GM18502 (cell line): ENCODE measurements at regions not wholly inside any gene's neighbourhood (a gene's known extent, or its start where the extent isn't known, plus 50 kb on each side); places are given as distances from the start of the nearest gene placed in this dataset.
"Not testable (repeated sequence)": the region's sequence is repeated elsewhere in the genome, so short reads cannot be mapped to it uniquely, and the experiment has no call there.

ENCODE experiments used
- ATAC-seq: cut with Tn5 transposase; IDR thresholded peaks from one replicate; pipeline ENCODE4 v1.9.1; 2021; ENCODE audit warnings: mild to moderate bottlenecking; ENCODE audit not compliant: unreplicated experiment, poor library complexity

GRCh38 chr7:86375602-86376001, 268.1 kb upstream of the GRM3 start:
- ATAC-seq = not testable (repeated sequence)

GRCh38 chr7:86372262-86372661, 271.4 kb upstream of the GRM3 start:
- no peak for ATAC-seq

- ATAC-seq = no peak
These were observed 276.8 kb upstream of the GRM3 start for GRCh38 chr7:86366946-86367345.

- not testable (repeated sequence) for ATAC-seq
These were observed 303.3 kb upstream of the GRM3 start for GRCh38 chr7:86340407-86340806.

GRCh38 chr7:86339051-86339450, 304.7 kb upstream of the GRM3 start:
- ATAC-seq = no peak

GRCh38 chr7:86328801-86329433, 314.8 kb upstream of the GRM3 start:
- no peak for ATAC-seq

- no peak for ATAC-seq
These were observed 316.9 kb upstream of the GRM3 start for GRCh38 chr7:86326847-86327246.

GRCh38 chr7:86320889-86321288, 322.8 kb upstream of the GRM3 start:
- ATAC-seq = no peak

- no peak for ATAC-seq
These were observed 323.4 kb upstream of the GRM3 start for GRCh38 chr7:86320341-86320740.

- ATAC-seq = no peak
These were observed 329.9 kb upstream of the GRM3 start for GRCh38 chr7:86313842-86314241.

GRCh38 chr7:86301301-86301700, 342.4 kb upstream of the GRM3 start:
- no peak for ATAC-seq

GRCh38 chr7:86295526-86295925, 348.2 kb upstream of the GRM3 start:
- ATAC-seq = no peak

- no peak for ATAC-seq
These were observed 361.6 kb upstream of the GRM3 start for GRCh38 chr7:86282014-86282682.

- no peak for ATAC-seq
These were observed 363.6 kb upstream of the GRM3 start for GRCh38 chr7:86280150-86280549.

- no peak for ATAC-seq
These were observed 380.9 kb upstream of the GRM3 start for GRCh38 chr7:86262781-86263180.

GRCh38 chr7:86257894-86258293, 385.8 kb upstream of the GRM3 start:
- ATAC-seq = no peak

- no peak for ATAC-seq
These were observed 391.3 kb upstream of the GRM3 start for GRCh38 chr7:86252406-86252805.

- ATAC-seq = no peak
These were observed 394.7 kb upstream of the GRM3 start for GRCh38 chr7:86248977-86249376.

- ATAC-seq = no peak
These were observed 400.5 kb upstream of the GRM3 start for GRCh38 chr7:86243171-86243570.

- no peak for ATAC-seq
These were observed 417.5 kb upstream of the GRM3 start for GRCh38 chr7:86226191-86226590.

GRCh38 chr7:86222806-86223205, 420.9 kb upstream of the GRM3 start:
- ATAC-seq = no peak

- ATAC-seq = no peak
These were observed 429.0 kb upstream of the GRM3 start for GRCh38 chr7:86214734-86215133.
